A549 (cell line): ENCODE measurements at regions not wholly inside any gene's neighbourhood (a gene's known extent, or its start where the extent isn't known, plus 50 kb on each side); places are given as distances from the start of the nearest gene placed in this dataset.

ENCODE experiments used
- ATAC-seq, 2 experiments: fragments of 200-7000 bp in 1 of 2; fragments of >200 bp in 1 of 2; cut with Nextera tagmentation in 1 of 2; cut with Tn5 transposase in 1 of 2; 3 replicates each; pipeline versions ENCODE4 v1.8.0 to v1.9.1; 2018 to 2020; ENCODE audit warnings: mild to moderate bottlenecking in 1 of 2, moderate library complexity in 1 of 2
- CTCF ChIA-PET: fragments of 300-600 bp; sonication (Branson Sonifier 250); formaldehyde crosslinking; extraction: SDS; loops from one replicate; lab custom pipeline; 2021; ENCODE audit warnings: antibody characterized with exemption, inconsistent platforms; lab: Yijun Ruan, JAX
- POLR2A ChIA-PET: fragments of 350-600 bp; formaldehyde crosslinking; extraction: SDS; loops from one replicate; lab custom pipeline; 2021; ENCODE audit warnings: antibody characterized with exemption, inconsistent platforms; lab: Yijun Ruan, JAX
- DNase-seq, 2 experiments: peaks; one replicate each; pipeline versions ENCODE4 v3.0.0 to v3.0.0-alpha.2; 2011 to 2016; ENCODE audit warnings: low read depth in 1 of 2, low spot score in 1 of 2
- FAIRE-seq: peaks from 2 replicates; lab custom pipeline; 2011; peaks lifted over from hg19 to GRCh38; lab: Jason Lieb, UNC
- H3K27ac ChIP-seq, 2 experiments: fragments of >200 bp; sonication (Bioruptor Twin); formaldehyde crosslinking; 3 replicates each; pipeline ENCODE4 v1.5.1; 2016 to 2017
- H3K4me1 ChIP-seq: fragments of >200 bp; sonication (Bioruptor Twin); formaldehyde crosslinking; 3 replicates; pipeline ENCODE4 v1.6.1; 2016
- H3K4me2 ChIP-seq: fragments of >200 bp; sonication (Bioruptor Twin); formaldehyde crosslinking; 3 replicates; pipeline ENCODE4 v1.6.1; 2016
- H3K4me3 ChIP-seq: fragments of >200 bp; sonication (Bioruptor Twin); formaldehyde crosslinking; 3 replicates; pipeline ENCODE4 v1.5.1; 2016
- H3K9me3 ChIP-seq: fragments of >200 bp; sonication (Bioruptor Twin); formaldehyde crosslinking; 3 replicates; pipeline ENCODE4 v1.6.1; 2016
- ATOH8 ChIP-seq: fragments of 250-450 bp; sonication (Bioruptor Pico); IDR thresholded peaks from 2 replicates; pipeline ENCODE4 v1.5.0; 2020; ENCODE audit warnings: low read depth, mild to moderate bottlenecking, moderate library complexity
- BHLHE40 ChIP-seq: IDR thresholded peaks from 2 replicates; pipeline ENCODE4 v1.6.1; 2012; ENCODE audit warnings: low read depth, low read length, inconsistent platforms
- CEBPB ChIP-seq, 2 experiments: fragments of >200 bp in 1 of 2; sonication (Bioruptor Twin) in 1 of 2; formaldehyde crosslinking in 1 of 2; IDR thresholded peaks; 2 replicates each; pipeline ENCODE4 v1.6.1; 2012 to 2016
- E2F6 ChIP-seq: IDR thresholded peaks from 2 replicates; pipeline ENCODE4 v1.6.1; 2012; ENCODE audit warnings: low read depth, borderline replicate concordance
- EHF ChIP-seq: fragments of 250-450 bp; sonication (Bioruptor Pico); IDR thresholded peaks from 2 replicates; pipeline ENCODE4 v1.5.0; 2020; ENCODE audit warnings: mild to moderate bottlenecking
- EHMT2 ChIP-seq: fragments of 200-600 bp; sonication (generic); IDR thresholded peaks from 2 replicates; pipeline ENCODE4 v1.6.1; 2016; ENCODE audit warnings: antibody characterized with exemption, low read depth, mild to moderate bottlenecking, moderate library complexity
- ESRRA ChIP-seq: fragments of 150-350 bp; IDR thresholded peaks from 2 replicates; pipeline ENCODE4 v1.6.1; 2014; ENCODE audit warnings: mild to moderate bottlenecking, low read length, borderline replicate concordance
- FOXS1 ChIP-seq: fragments of 250-450 bp; sonication (Bioruptor Pico); IDR thresholded peaks from 2 replicates; pipeline ENCODE4 v1.5.0; 2020; ENCODE audit warnings: mild to moderate bottlenecking, moderate library complexity
- HOXB13 ChIP-seq: fragments of 250-450 bp; sonication (Bioruptor Pico); IDR thresholded peaks from 2 replicates; pipeline ENCODE4 v1.5.0; 2020; ENCODE audit warnings: low read depth, mild to moderate bottlenecking, moderate library complexity
- HOXB5 ChIP-seq: fragments of 250-450 bp; sonication (Bioruptor Pico); IDR thresholded peaks from 2 replicates; pipeline ENCODE4 v1.5.0; 2020; ENCODE audit warnings: mild to moderate bottlenecking, moderate library complexity
- JUN ChIP-seq, 2 experiments: fragments of >200 bp; sonication (Bioruptor Twin); formaldehyde crosslinking; IDR thresholded peaks; 2 replicates in 1 of 2; 3 replicates in 1 of 2; pipeline ENCODE4 v1.6.1; 2016 to 2017
- JUNB ChIP-seq: fragments of >200 bp; sonication (Bioruptor Twin); formaldehyde crosslinking; IDR thresholded peaks from 2 replicates; pipeline ENCODE4 v1.6.1; 2016
- KDM1A ChIP-seq: fragments of 200-600 bp; sonication (generic); IDR thresholded peaks from 2 replicates; pipeline ENCODE4 v1.6.1; 2016; ENCODE audit warnings: low read depth, mild to moderate bottlenecking
- KDM5A ChIP-seq: fragments of 200-600 bp; sonication (generic); IDR thresholded peaks from 2 replicates; pipeline ENCODE4 v1.6.1; 2016; ENCODE audit warnings: antibody characterized with exemption, mild to moderate bottlenecking
- MAFK ChIP-seq: fragments of 450-650 bp; IDR thresholded peaks from 2 replicates; pipeline ENCODE4 v1.6.1; 2014; ENCODE audit not compliant: partially characterized antibody
- NFE2L2 ChIP-seq: fragments of 150-350 bp; conservative IDR thresholded peaks from 2 replicates; pipeline ENCODE4 v1.6.1; 2014; ENCODE audit warnings: low read length
- PHF8 ChIP-seq: fragments of 200-600 bp; sonication (generic); IDR thresholded peaks from 2 replicates; pipeline ENCODE4 v1.6.1; 2016; ENCODE audit warnings: low read depth, mild to moderate bottlenecking, antibody characterized with exemption, moderate library complexity, borderline replicate concordance
- RARB ChIP-seq: fragments of 250-450 bp; sonication (Bioruptor Pico); IDR thresholded peaks from 2 replicates; pipeline ENCODE4 v1.8.0; 2021; ENCODE audit warnings: mild to moderate bottlenecking, moderate library complexity
- RCOR1 ChIP-seq: fragments of 150-350 bp; IDR thresholded peaks from 2 replicates; pipeline ENCODE4 v1.6.1; 2014; ENCODE audit warnings: antibody characterized with exemption, low read length, low read depth
- RFX5 ChIP-seq: fragments of 450-650 bp; IDR thresholded peaks from 2 replicates; pipeline ENCODE4 v1.7.1; 2014; ENCODE audit warnings: antibody characterized with exemption, mild to moderate bottlenecking, moderate library complexity
- RNF2 ChIP-seq: fragments of 200-600 bp; sonication (generic); IDR thresholded peaks from 2 replicates; pipeline ENCODE4 v1.6.1; 2016; ENCODE audit warnings: low read depth, mild to moderate bottlenecking, antibody characterized with exemption, moderate library complexity, borderline replicate concordance
- TP53 ChIP-seq: fragments of 250-450 bp; sonication (Bioruptor Pico); IDR thresholded peaks from 2 replicates; pipeline ENCODE4 v1.5.0; 2021; ENCODE audit warnings: mild to moderate bottlenecking, moderate library complexity
- USF2 ChIP-seq: fragments of 450-650 bp; IDR thresholded peaks from 2 replicates; pipeline ENCODE4 v1.6.1; 2014; ENCODE audit warnings: antibody characterized with exemption
- ZC3H11A ChIP-seq: fragments of 450-650 bp; IDR thresholded peaks from 2 replicates; pipeline ENCODE4 v1.6.1; 2014; ENCODE audit warnings: antibody characterized with exemption, mild to moderate bottlenecking
- ZNF302 ChIP-seq: fragments of 250-450 bp; sonication (Bioruptor Pico); IDR thresholded peaks from 2 replicates; pipeline ENCODE4 v1.9.0; 2021; ENCODE audit warnings: inconsistent platforms, mild to moderate bottlenecking, moderate library complexity
- WGBS: methylation state at CpG from one replicate; pipeline ENCODE4 v1.1.6; 2017; ENCODE audit errors: missing lambda C conversion rate; 5-methylcytosine and 5-hydroxymethylcytosine counted together
- TF ChIP-seq, protein P1 (sequence below): fragments of >200 bp; sonication (Bioruptor Twin); formaldehyde crosslinking; IDR thresholded peaks from 2 replicates; pipeline ENCODE4 v1.6.1; 2016
- TF ChIP-seq, protein P2 (sequence below): fragments of 250-450 bp; sonication (Bioruptor Pico); IDR thresholded peaks from 2 replicates; pipeline ENCODE4 v1.5.0; 2021; ENCODE audit warnings: mild to moderate bottlenecking, moderate library complexity, borderline replicate concordance
- TF ChIP-seq, protein P3 (sequence below): IDR thresholded peaks from 2 replicates; pipeline ENCODE4 v1.6.1; 2012

DNA sequence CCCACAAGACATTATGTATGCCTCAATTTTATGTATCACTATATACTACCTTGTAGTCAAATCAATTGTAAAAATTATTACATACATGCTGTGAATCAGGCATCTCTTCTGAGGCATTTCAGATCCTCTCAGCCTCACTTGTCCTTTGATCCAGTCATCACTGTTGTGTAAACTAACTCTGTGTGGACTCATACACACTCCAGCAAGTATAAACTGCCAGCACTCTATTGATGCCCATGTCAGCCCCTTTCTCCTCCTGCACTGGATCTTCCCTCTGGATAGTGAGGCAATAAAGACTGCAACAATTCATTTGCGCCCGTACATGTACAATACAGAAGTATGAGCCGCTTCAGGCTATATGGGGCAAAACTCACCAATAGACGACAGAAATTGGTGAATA lies 364.7 kb upstream of the TGFBR2 start (continued):
- TF ChIP-seq FOXS1 (CRISPR knock-in tag) (no peak), ESRRA (no peak), EHF (CRISPR knock-in tag) (no peak), KDM5A (no peak), HOXB13 (CRISPR knock-in tag) (no peak), RARB (CRISPR knock-in tag) (no peak)
- TF ChIP-seq, protein P1, sequence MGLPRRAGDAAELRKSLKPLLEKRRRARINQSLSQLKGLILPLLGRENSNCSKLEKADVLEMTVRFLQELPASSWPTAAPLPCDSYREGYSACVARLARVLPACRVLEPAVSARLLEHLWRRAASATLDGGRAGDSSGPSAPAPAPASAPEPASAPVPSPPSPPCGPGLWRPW, result no peak
- TF ChIP-seq, all 56 proteins: peak for 0

GRCh38 chr3:30245858-30246622 lies 360.4 kb upstream of the TGFBR2 start:
- H3K4me1 ChIP-seq, result peaks cover 18% of the 10 kb centered on the region
- H3K4me2 ChIP-seq, result no peak overlapping the region
- TF ChIP-seq CEBPB (IDR thresholded peaks at IDR 0.05) (no peak), HOXB5 (CRISPR knock-in tag) (no peak), RNF2 (no peak), RCOR1 (no peak), EHF (CRISPR knock-in tag) (no peak), ZC3H11A (no peak), USF2 (no peak), E2F6 (no peak), JUN (IDR thresholded peaks at IDR 0.05) (no peak), TP53 (CRISPR knock-in tag) (no peak), BHLHE40 (no peak), KDM1A (no peak), JUNB (no peak)
- TF ChIP-seq, protein P2, sequence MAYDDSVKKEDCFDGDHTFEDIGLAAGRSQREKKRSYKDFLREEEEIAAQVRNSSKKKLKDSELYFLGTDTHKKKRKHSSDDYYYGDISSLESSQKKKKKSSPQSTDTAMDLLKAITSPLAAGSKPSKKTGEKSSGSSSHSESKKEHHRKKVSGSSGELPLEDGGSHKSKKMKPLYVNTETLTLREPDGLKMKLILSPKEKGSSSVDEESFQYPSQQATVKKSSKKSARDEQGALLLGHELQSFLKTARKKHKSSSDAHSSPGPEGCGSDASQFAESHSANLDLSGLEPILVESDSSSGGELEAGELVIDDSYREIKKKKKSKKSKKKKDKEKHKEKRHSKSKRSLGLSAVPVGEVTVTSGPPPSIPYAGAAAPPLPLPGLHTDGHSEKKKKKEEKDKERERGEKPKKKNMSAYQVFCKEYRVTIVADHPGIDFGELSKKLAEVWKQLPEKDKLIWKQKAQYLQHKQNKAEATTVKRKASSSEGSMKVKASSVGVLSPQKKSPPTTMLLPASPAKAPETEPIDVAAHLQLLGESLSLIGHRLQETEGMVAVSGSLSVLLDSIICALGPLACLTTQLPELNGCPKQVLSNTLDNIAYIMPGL (CRISPR knock-in tag), result no peak

DNA sequence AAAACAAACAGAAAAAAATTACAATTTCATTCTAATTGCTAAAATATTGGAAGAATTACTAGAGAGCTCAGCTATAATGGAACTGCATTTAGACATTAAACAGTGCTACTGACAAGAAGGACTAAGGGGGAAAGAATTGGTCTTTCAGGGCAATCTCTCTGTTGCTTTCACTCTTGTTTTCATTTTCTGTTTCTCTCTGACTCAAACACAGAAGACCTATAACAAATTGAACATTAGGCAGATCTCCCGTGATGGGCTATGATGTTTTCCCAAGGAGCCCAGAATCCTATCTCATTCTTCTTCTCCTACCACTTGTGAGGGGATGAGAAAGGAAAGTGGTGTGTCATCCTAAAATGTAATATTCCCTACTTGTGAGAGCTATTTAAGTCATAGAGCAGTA lies 358.0 kb upstream of the TGFBR2 start:
- no peak overlapping the region for H3K4me3 ChIP-seq
- POLR2A ChIA-PET, result interaction anchor here (0.6 kb wide), 1 partner anchor 24 kb away, joined by 9 read pairs; no protein-coding TSS in a partner anchor
- DNase-seq, result no peak
- WGBS, result 89% methylated on average over 1 of the region's 1 CpG
- H3K4me1 ChIP-seq, result no peaks in the 10 kb centered on the region
- CTCF ChIA-PET, result interaction anchor here (1.2 kb wide), 1 partner anchor 10 kb away, joined by 3 read pairs; no protein-coding TSS in a partner anchor
- ATAC-seq, result no peak
- H3K4me2 ChIP-seq, result no peak overlapping the region
- no peaks in the 10 kb centered on the region; the same call in 2 of the 3 replicates for H3K9me3 ChIP-seq
- 0 out of 6 replicates have a peak overlapping the region, but pooled peaks of 1 of the 2 experiments have one; percentile 4 for H3K27ac ChIP-seq
- FAIRE-seq, result no peak
- TF ChIP-seq, protein P3, sequence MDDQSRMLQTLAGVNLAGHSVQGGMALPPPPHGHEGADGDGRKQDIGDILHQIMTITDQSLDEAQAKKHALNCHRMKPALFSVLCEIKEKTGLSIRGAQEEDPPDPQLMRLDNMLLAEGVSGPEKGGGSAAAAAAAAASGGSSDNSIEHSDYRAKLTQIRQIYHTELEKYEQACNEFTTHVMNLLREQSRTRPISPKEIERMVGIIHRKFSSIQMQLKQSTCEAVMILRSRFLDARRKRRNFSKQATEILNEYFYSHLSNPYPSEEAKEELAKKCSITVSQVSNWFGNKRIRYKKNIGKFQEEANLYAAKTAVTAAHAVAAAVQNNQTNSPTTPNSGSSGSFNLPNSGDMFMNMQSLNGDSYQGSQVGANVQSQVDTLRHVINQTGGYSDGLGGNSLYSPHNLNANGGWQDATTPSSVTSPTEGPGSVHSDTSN, result no peak
- TF ChIP-seq ZNF302 (CRISPR knock-in tag) (no peak), EHMT2 (no peak), USF2 (no peak), NFE2L2 (no peak), ZC3H11A (no peak), ATOH8 (CRISPR knock-in tag) (no peak), RFX5 (no peak), PHF8 (no peak), MAFK (no peak), CEBPB (IDR thresholded peaks at IDR 0.05) (no peak)
- TF ChIP-seq, protein P1, result no peak

More at GRCh38 chr3:30245858-30246622, 360.4 kb upstream of the TGFBR2 start:
- ATAC-seq, result no peak
- Histone ChIP-seq H3K4me3 (no peak overlapping the region), H3K9me3 (no peaks in the 10 kb centered on the region), H3K27ac (peak overlapping the region in 1 of 2 experiments; percentile 5; a peak in 1 of 6 replicates)
- no peak for FAIRE-seq
- ChIA-PET CTCF (interaction anchor here (2.1 kb wide), 1 partner anchor 447 kb away, joined by 5 read pairs; no protein-coding TSS in a partner anchor), POLR2A (no interaction called here)
- 83% methylated on average over 9 of the region's 9 CpGs for WGBS
- DNase-seq, result no peak
